T-cell (primary cell): ENCODE measurements at regions not wholly inside any gene's neighbourhood (a gene's known extent, or its start where the extent isn't known, plus 50 kb on each side); places are given as distances from the start of the nearest gene placed in this dataset.

Experiments
- ATAC-seq, 4 experiments: fragments of 200-7000 bp in 3 of 4; fragments of 150-1000 bp in 1 of 4; cut with Tn5 transposase; replicated peaks in 1 of 4; 1 replicate in 3 of 4; 2 replicates in 1 of 4; pipeline ENCODE4 v1.10.0; 2021; ENCODE audit warnings: moderate library complexity in 3 of 4, mild to moderate bottlenecking in 2 of 4, moderate number of reproducible peaks in 1 of 4
- CTCF ChIA-PET, 2 donors: fragments of 300-600 bp; sonication (Branson Sonifier 250); formaldehyde crosslinking; loops; one replicate each; lab custom pipeline; 2022; ENCODE audit warnings: antibody characterized with exemption in 2 of 2; lab: Charles Lee
- POLR2A ChIA-PET, 2 donors: fragments of 300-600 bp; sonication (Branson Sonifier 250); formaldehyde crosslinking; loops; one replicate each; lab custom pipeline; 2022; ENCODE audit warnings: antibody characterized with exemption in 2 of 2; lab: Charles Lee
- DNase-seq, 35 experiments: peaks; one replicate each; pipeline versions ENCODE4 v3.0.0 to v3.0.0-alpha.2; 2013 to 2023
- H3K27ac ChIP-seq: one replicate; pipeline ENCODE4 v1.5.1; 2013; ENCODE audit warnings: low read length
- H3K27me3 ChIP-seq, 2 experiments: replicated peaks in 1 of 2; 1 replicate in 1 of 2; 2 replicates in 1 of 2; pipeline versions ENCODE4 v1.6.1 to v1.7.0; 2013; ENCODE audit warnings: low read length in 1 of 2, mixed read lengths in 1 of 2; ENCODE audit not compliant: control insufficient read depth in 2 of 2, insufficient read depth in 2 of 2; ENCODE audit errors: extremely low read depth in 1 of 2
- H3K36me3 ChIP-seq, 2 donors: 1 replicate in 1 of 2; 2 replicates in 1 of 2; pipeline versions ENCODE4 v1.6.1 to v1.7.0; 2013; ENCODE audit warnings: low read length in 1 of 2; ENCODE audit not compliant: control insufficient read depth in 2 of 2, insufficient read depth in 1 of 2; ENCODE audit errors: extremely low read depth in 1 of 2
- H3K4me1 ChIP-seq, 2 experiments: 1 replicate in 1 of 2; 2 replicates in 1 of 2; pipeline versions ENCODE4 v1.6.1 to v1.7.0; 2013; ENCODE audit warnings: low read length in 2 of 2, mixed read lengths in 1 of 2; ENCODE audit not compliant: insufficient read depth in 2 of 2, control insufficient read depth in 1 of 2; ENCODE audit errors: extremely low read depth in 1 of 2
- H3K4me3 ChIP-seq, 2 donors: 1 replicate in 1 of 2; 2 replicates in 1 of 2; pipeline versions ENCODE4 v1.5.1 to v1.7.0; 2013; ENCODE audit warnings: mild to moderate bottlenecking in 2 of 2, low read length in 1 of 2, moderate library complexity in 1 of 2; ENCODE audit not compliant: control insufficient read depth in 1 of 2; ENCODE audit errors: extremely low read depth in 1 of 2
- H3K9me3 ChIP-seq: 2 replicates; pipeline ENCODE4 v1.7.0; 2013
- H3K27ac Mint-ChIP-seq, 2 donors: one replicate each; pipeline ENCODE4 v1.8.0; 2020 to 2021; ENCODE audit warnings: mild to moderate bottlenecking in 2 of 2, mixed read lengths in 2 of 2
- H3K27me3 Mint-ChIP-seq, 2 donors: one replicate each; pipeline ENCODE4 v1.8.0; 2021 to 2022; ENCODE audit warnings: mixed read lengths in 2 of 2
- H3K36me3 Mint-ChIP-seq: one replicate; pipeline ENCODE4 v1.8.0; 2021; ENCODE audit warnings: mixed read lengths
- H3K4me1 Mint-ChIP-seq, 3 donors: one replicate each; pipeline ENCODE4 v1.8.0; 2020 to 2022; ENCODE audit warnings: mixed read lengths in 3 of 3, mild to moderate bottlenecking in 1 of 3
- H3K4me3 Mint-ChIP-seq, 3 donors: one replicate each; pipeline ENCODE4 v1.8.0; 2020 to 2022; ENCODE audit warnings: mild to moderate bottlenecking in 3 of 3, mixed read lengths in 3 of 3, moderate library complexity in 3 of 3
- H3K9me3 Mint-ChIP-seq, 3 donors: one replicate each; pipeline ENCODE4 v1.8.0; 2020 to 2022; ENCODE audit warnings: mixed read lengths in 3 of 3
- WGBS: methylation state at CpG from one replicate; pipeline ENCODE4 v1.1.5; 2013; ENCODE audit warnings: missing lambda C conversion rate; ENCODE audit not compliant: insufficient coverage; 5-methylcytosine and 5-hydroxymethylcytosine counted together

GRCh38 chr5:6085341-6085860 lies 292.9 kb downstream of the MED10 start:
- no peaks in the 10 kb centered on the region for H3K36me3 ChIP-seq
- no peak for ATAC-seq
- H3K36me3 Mint-ChIP-seq = no peaks in the 10 kb centered on the region
- no peaks in the 10 kb centered on the region for H3K9me3 Mint-ChIP-seq
- H3K27me3 ChIP-seq = no peaks in the 10 kb centered on the region
- DNase-seq = no peak
- no peak overlapping the region for H3K27ac Mint-ChIP-seq
- H3K27ac ChIP-seq = no peak overlapping the region
- H3K9me3 ChIP-seq = no peaks in the 10 kb centered on the region
- 96% methylated on average over 3 of the region's 9 CpGs for WGBS
- CTCF ChIA-PET = no interaction called here
- H3K4me3 ChIP-seq = no peak overlapping the region
- H3K4me3 Mint-ChIP-seq = no peak overlapping the region
- H3K4me1 Mint-ChIP-seq = no peaks in the 10 kb centered on the region
- no peaks in the 10 kb centered on the region for H3K27me3 Mint-ChIP-seq
- H3K4me1 ChIP-seq = no peaks in the 10 kb centered on the region
- POLR2A ChIA-PET = no interaction called here

GRCh38 chr5:6084836-6085235 lies 293.5 kb downstream of the MED10 start:
- no peaks in the 10 kb centered on the region for H3K9me3 ChIP-seq
- H3K27me3 ChIP-seq = no peaks in the 10 kb centered on the region
- Mint-ChIP-seq H3K27me3 (no peaks in the 10 kb centered on the region), H3K4me3 (no peak overlapping the region), H3K9me3 (no peaks in the 10 kb centered on the region), H3K36me3 (no peaks in the 10 kb centered on the region), H3K4me1 (no peaks in the 10 kb centered on the region), H3K27ac (no peak overlapping the region)
- WGBS = no CpG with 5 or more reads among the region's 2 CpGs
- H3K4me1 ChIP-seq = no peaks in the 10 kb centered on the region
- no peak for DNase-seq
- ATAC-seq = no peak
- H3K4me3 ChIP-seq = no peak overlapping the region
- ChIA-PET POLR2A (no interaction called here), CTCF (no interaction called here)
- no peaks in the 10 kb centered on the region for H3K36me3 ChIP-seq
- no peak overlapping the region for H3K27ac ChIP-seq

GRCh38 chr5:6084376-6084775 lies 294.0 kb downstream of the MED10 start:
- Mint-ChIP-seq H3K27ac (no peak overlapping the region), H3K4me1 (no peaks in the 10 kb centered on the region), H3K36me3 (no peaks in the 10 kb centered on the region), H3K27me3 (no peaks in the 10 kb centered on the region), H3K4me3 (no peak overlapping the region), H3K9me3 (no peaks in the 10 kb centered on the region)
- Histone ChIP-seq H3K36me3 (no peaks in the 10 kb centered on the region), H3K27ac (no peak overlapping the region), H3K4me3 (no peak overlapping the region), H3K9me3 (no peaks in the 10 kb centered on the region), H3K27me3 (no peaks in the 10 kb centered on the region), H3K4me1 (no peaks in the 10 kb centered on the region)
- no peak for DNase-seq
- 96% methylated on average over 3 of the region's 8 CpGs for WGBS
- ChIA-PET POLR2A (no interaction called here), CTCF (no interaction called here)
- no peak for ATAC-seq

- Mint-ChIP-seq H3K27ac (no peak overlapping the region), H3K36me3 (no peaks in the 10 kb centered on the region), H3K27me3 (no peaks in the 10 kb centered on the region), H3K9me3 (no peaks in the 10 kb centered on the region), H3K4me1 (no peaks in the 10 kb centered on the region), H3K4me3 (no peak overlapping the region)
- ChIA-PET POLR2A (no interaction called here), CTCF (no interaction called here)
- ATAC-seq (no peak), DNase-seq (no peak)
- WGBS = 53% methylated on average over 8 of the region's 11 CpGs
- Histone ChIP-seq H3K4me3 (no peak overlapping the region), H3K4me1 (no peaks in the 10 kb centered on the region), H3K9me3 (no peaks in the 10 kb centered on the region), H3K27me3 (no peaks in the 10 kb centered on the region), H3K27ac (no peak overlapping the region), H3K36me3 (no peaks in the 10 kb centered on the region)
Observed at GRCh38 chr5:6083311-6083978, 294.9 kb downstream of the MED10 start.

- DNase-seq = no peak
Observed at GRCh38 chr5:6082685-6083084, 295.7 kb downstream of the MED10 start.

GRCh38 chr5:6081727-6082210 lies 296.6 kb downstream of the MED10 start:
- H3K9me3 ChIP-seq = no peaks in the 10 kb centered on the region
- Mint-ChIP-seq H3K4me1 (no peaks in the 10 kb centered on the region), H3K27ac (no peak overlapping the region), H3K36me3 (no peaks in the 10 kb centered on the region), H3K4me3 (no peak overlapping the region), H3K27me3 (no peaks in the 10 kb centered on the region), H3K9me3 (no peaks in the 10 kb centered on the region)
- no peaks in the 10 kb centered on the region for H3K4me1 ChIP-seq
- H3K27ac ChIP-seq = no peak overlapping the region
- no peak overlapping the region for H3K4me3 ChIP-seq
- CTCF ChIA-PET = no interaction called here
- no peaks in the 10 kb centered on the region for H3K36me3 ChIP-seq
- ATAC-seq (no peak), DNase-seq (no peak)
- WGBS = no CpG with 5 or more reads among the region's 4 CpGs
- H3K27me3 ChIP-seq = no peaks in the 10 kb centered on the region
- POLR2A ChIA-PET = no interaction called here

More at GRCh38 chr5:6082685-6083084, 295.7 kb downstream of the MED10 start:
- Histone ChIP-seq H3K9me3 (no peaks in the 10 kb centered on the region), H3K36me3 (no peaks in the 10 kb centered on the region), H3K27ac (no peak overlapping the region), H3K4me1 (no peaks in the 10 kb centered on the region), H3K4me3 (no peak overlapping the region), H3K27me3 (no peaks in the 10 kb centered on the region)
- POLR2A ChIA-PET = no interaction called here
- Mint-ChIP-seq H3K36me3 (no peaks in the 10 kb centered on the region), H3K4me1 (no peaks in the 10 kb centered on the region), H3K27me3 (no peaks in the 10 kb centered on the region), H3K27ac (no peak overlapping the region), H3K9me3 (no peaks in the 10 kb centered on the region), H3K4me3 (no peak overlapping the region)
- 100% methylated on average over 1 of the region's 2 CpGs for WGBS
- CTCF ChIA-PET = no interaction called here
- no peak for ATAC-seq
